Panc1 (cell line): ENCODE measurements at regions not wholly inside any gene's neighbourhood (a gene's known extent, or its start where the extent isn't known, plus 50 kb on each side); places are given as distances from the start of the nearest gene placed in this dataset.

Source experiments
- ATAC-seq: fragments of 200-7000 bp; cut with Tn5 transposase; 2 replicates; pipeline ENCODE4 v1.9.1; 2020; ENCODE audit warnings: mild to moderate bottlenecking, moderate library complexity
- BruUV-seq: library from RNA; stranded (reverse); fragments of 400-500 nt; replicated peaks from 2 replicates; lab custom pipeline; 2021; lab: Mats Ljungman, UMichigan
- CTCF ChIA-PET: fragments of 300-600 bp; sonication (Branson Sonifier 250); formaldehyde crosslinking; loops from one replicate; lab custom pipeline; 2022; ENCODE audit warnings: antibody characterized with exemption; lab: Charles Lee
- POLR2A ChIA-PET: fragments of 300-600 bp; sonication (Branson Sonifier 250); formaldehyde crosslinking; loops from one replicate; lab custom pipeline; 2022; ENCODE audit warnings: antibody characterized with exemption; lab: Charles Lee
- DNase-seq: peaks from one replicate; pipeline ENCODE4 v3.0.0-alpha.2; 2010; ENCODE audit warnings: low read depth, low spot score
- H3K27ac ChIP-seq: 2 replicates; pipeline ENCODE4 v1.5.1; 2011; ENCODE audit warnings: mild to moderate bottlenecking, low read length, inconsistent platforms
- H3K27me3 ChIP-seq: fragments of 200-500 bp; sonication (Bioruptor generic); 2 replicates; pipeline ENCODE4 v1.6.0; 2014; ENCODE audit warnings: low read length, inconsistent platforms; ENCODE audit not compliant: control insufficient read depth, insufficient read depth
- H3K36me3 ChIP-seq: fragments of 200-500 bp; sonication (Bioruptor generic); 2 replicates; pipeline ENCODE4 v1.5.1; 2014; ENCODE audit warnings: inconsistent platforms, mild to moderate bottlenecking, low read length, moderate library complexity; ENCODE audit not compliant: control insufficient read depth, insufficient read depth
- H3K4me1 ChIP-seq: 2 replicates; pipeline ENCODE4 v1.5.1; 2011; ENCODE audit warnings: inconsistent platforms, mild to moderate bottlenecking, low read length, moderate library complexity; ENCODE audit not compliant: control insufficient read depth, insufficient read depth
- H3K4me3 ChIP-seq, 2 experiments: 2 replicates each; pipeline ENCODE4 v1.5.1; 2011 to 2012; ENCODE audit warnings: low read depth in 2 of 2, low read length in 2 of 2, mild to moderate bottlenecking in 2 of 2, inconsistent platforms in 1 of 2, moderate library complexity in 1 of 2
- H3K9me3 ChIP-seq: fragments of 200-500 bp; sonication (Bioruptor generic); 2 replicates; pipeline ENCODE4 v1.5.1; 2014; ENCODE audit warnings: low read depth, mild to moderate bottlenecking, inconsistent platforms, low read length, moderate library complexity; ENCODE audit not compliant: control insufficient read depth, insufficient read depth
- POLR2AphosphoS5 ChIP-seq: IDR thresholded peaks from 2 replicates; pipeline ENCODE4 v1.6.1; 2012; ENCODE audit warnings: mild to moderate bottlenecking, low read depth, low read length, moderate library complexity
- REST ChIP-seq, 2 experiments: IDR thresholded peaks; 2 replicates each; pipeline ENCODE4 v1.6.1; 2011 to 2012; ENCODE audit warnings: low read depth in 2 of 2, control low read depth in 1 of 2, low read length in 1 of 2, mild to moderate bottlenecking in 1 of 2, moderate library complexity in 1 of 2; ENCODE audit not compliant: insufficient read depth in 1 of 2
- SIN3A ChIP-seq: IDR thresholded peaks from 2 replicates; pipeline ENCODE4 v1.6.1; 2012; ENCODE audit warnings: low read depth, mild to moderate bottlenecking, low read length, moderate library complexity, borderline replicate concordance; ENCODE audit not compliant: insufficient read depth
- TCF7L2 ChIP-seq: IDR thresholded peaks from 2 replicates; pipeline ENCODE4 v1.6.1; 2011; ENCODE audit warnings: mild to moderate bottlenecking, low read depth, low read length, inconsistent platforms
- in situ Hi-C: cut with HindIII; loops from 2 replicates; pipeline ENCODE4 v1.10.0; 2016; ENCODE audit warnings: low sequenced_read_pairs, low pct_unique_long_range_greater_than_20kb
- intact Hi-C: fragments of 100-400 bp; cut with micrococcal nuclease; formaldehyde crosslinking; loops from one replicate; pipeline ENCODE4 v1.10.0; 2022; ENCODE audit not compliant: unreplicated experiment
- TF ChIP-seq, protein P1 (sequence below): fragments of 450-650 bp; IDR thresholded peaks from 2 replicates; pipeline ENCODE4 v1.5.1; 2017; ENCODE audit warnings: mild to moderate bottlenecking

DNA sequence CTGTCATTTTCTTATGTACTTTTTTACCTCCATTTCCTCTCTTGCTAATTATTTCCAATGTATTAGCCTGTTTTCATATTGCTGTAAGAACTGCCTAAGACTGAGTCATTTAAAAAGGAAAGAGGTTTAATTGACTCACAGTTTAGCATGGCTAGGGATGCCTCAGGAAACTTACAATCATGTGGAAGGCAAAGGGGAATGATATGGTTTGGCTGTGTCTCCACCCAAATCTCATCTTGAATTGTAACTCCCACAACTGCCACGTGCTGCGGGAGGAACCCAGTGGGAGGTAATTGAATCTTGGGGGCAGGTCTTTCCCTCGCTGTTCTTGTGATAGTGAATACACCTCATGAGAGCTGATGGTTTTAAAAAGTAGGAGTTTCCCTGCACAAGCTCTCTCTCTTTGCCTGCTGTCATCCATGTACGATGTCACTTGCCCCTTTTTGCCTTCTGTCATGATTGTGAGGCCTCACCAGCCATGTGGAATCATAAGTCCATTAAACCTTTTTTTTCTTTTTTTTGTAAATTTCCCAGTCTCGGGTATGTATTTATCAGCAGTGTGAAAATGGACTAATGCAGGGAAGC is 870.0 kb upstream of the INTU start:
- ChIA-PET POLR2A (no interaction called here), CTCF (no interaction called here)
- no peaks in the 10 kb centered on the region for H3K9me3 ChIP-seq
- DNase-seq (no peak), ATAC-seq (no peak)
- no TSS peak for BruUV-seq
- TF ChIP-seq, protein P1, sequence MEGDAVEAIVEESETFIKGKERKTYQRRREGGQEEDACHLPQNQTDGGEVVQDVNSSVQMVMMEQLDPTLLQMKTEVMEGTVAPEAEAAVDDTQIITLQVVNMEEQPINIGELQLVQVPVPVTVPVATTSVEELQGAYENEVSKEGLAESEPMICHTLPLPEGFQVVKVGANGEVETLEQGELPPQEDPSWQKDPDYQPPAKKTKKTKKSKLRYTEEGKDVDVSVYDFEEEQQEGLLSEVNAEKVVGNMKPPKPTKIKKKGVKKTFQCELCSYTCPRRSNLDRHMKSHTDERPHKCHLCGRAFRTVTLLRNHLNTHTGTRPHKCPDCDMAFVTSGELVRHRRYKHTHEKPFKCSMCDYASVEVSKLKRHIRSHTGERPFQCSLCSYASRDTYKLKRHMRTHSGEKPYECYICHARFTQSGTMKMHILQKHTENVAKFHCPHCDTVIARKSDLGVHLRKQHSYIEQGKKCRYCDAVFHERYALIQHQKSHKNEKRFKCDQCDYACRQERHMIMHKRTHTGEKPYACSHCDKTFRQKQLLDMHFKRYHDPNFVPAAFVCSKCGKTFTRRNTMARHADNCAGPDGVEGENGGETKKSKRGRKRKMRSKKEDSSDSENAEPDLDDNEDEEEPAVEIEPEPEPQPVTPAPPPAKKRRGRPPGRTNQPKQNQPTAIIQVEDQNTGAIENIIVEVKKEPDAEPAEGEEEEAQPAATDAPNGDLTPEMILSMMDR = no peak
- no peak for TF ChIP-seq TCF7L2
- TF ChIP-seq REST (IDR thresholded peaks at IDR 0.05; ENCODE audit: insufficient read depth in 1 of 2, low read depth in 2 of 2, low read length in 1 of 2) = no peak
- TF ChIP-seq SIN3A = no peak
- no peak for TF ChIP-seq POLR2AphosphoS5
- no peak overlapping the region for H3K27ac ChIP-seq
- H3K4me1 ChIP-seq = no peaks in the 10 kb centered on the region
- no peak overlapping the region for H3K4me3 ChIP-seq
- no peaks in the 10 kb centered on the region for H3K36me3 ChIP-seq
- intact Hi-C loops (no loop called here), in situ Hi-C loops (no loop called here)
- no peaks in the 10 kb centered on the region for H3K27me3 ChIP-seq

- no peaks in the 10 kb centered on the region for H3K36me3 ChIP-seq
- no TSS peak for BruUV-seq
- no peaks in the 10 kb centered on the region for H3K9me3 ChIP-seq
- intact Hi-C loops (no loop called here), in situ Hi-C loops (no loop called here)
- ATAC-seq (no peak), DNase-seq (no peak)
- H3K27ac ChIP-seq = no peak overlapping the region
- ChIA-PET POLR2A (no interaction called here), CTCF (no interaction called here)
- H3K4me1 ChIP-seq = no peaks in the 10 kb centered on the region
- no peak overlapping the region for H3K4me3 ChIP-seq
- no peak for TF ChIP-seq TCF7L2
- TF ChIP-seq, protein P1 = no peak
- no peak for TF ChIP-seq POLR2AphosphoS5
- TF ChIP-seq REST (IDR thresholded peaks at IDR 0.05; ENCODE audit: insufficient read depth in 1 of 2, low read depth in 2 of 2, low read length in 1 of 2) = no peak
- no peak for TF ChIP-seq SIN3A
- no peaks in the 10 kb centered on the region for H3K27me3 ChIP-seq
These were observed 866.5 kb upstream of the INTU start for GRCh38 chr4:126766241-126766640.
